HG03521 (cell line): ENCODE measurements at regions not wholly inside any gene's neighbourhood (a gene's known extent, or its start where the extent isn't known, plus 50 kb on each side); places are given as distances from the start of the nearest gene placed in this dataset.
"Not testable (repeated sequence)": the region's sequence is repeated elsewhere in the genome, so short reads cannot be mapped to it uniquely, and the experiment has no call there.

Experiments
- ATAC-seq: cut with Tn5 transposase; IDR thresholded peaks from one replicate; pipeline ENCODE4 v1.9.1; 2021; ENCODE audit warnings: mild to moderate bottlenecking, moderate library complexity; ENCODE audit not compliant: unreplicated experiment

- no peak for ATAC-seq
Observed at GRCh38 chr1:170789063-170789462, 125.1 kb downstream of the PRRX1 start.

- ATAC-seq = no peak
Observed at GRCh38 chr1:170790175-170790574, 126.2 kb downstream of the PRRX1 start.

- no peak for ATAC-seq
Observed at GRCh38 chr1:170790651-170791071, 126.7 kb downstream of the PRRX1 start.

GRCh38 chr1:170791941-170792340 is 128.0 kb downstream of the PRRX1 start:
- no peak for ATAC-seq

GRCh38 chr1:170800265-170800664 is 135.1 kb upstream of the MROH9 start:
- ATAC-seq = no peak

DNA sequence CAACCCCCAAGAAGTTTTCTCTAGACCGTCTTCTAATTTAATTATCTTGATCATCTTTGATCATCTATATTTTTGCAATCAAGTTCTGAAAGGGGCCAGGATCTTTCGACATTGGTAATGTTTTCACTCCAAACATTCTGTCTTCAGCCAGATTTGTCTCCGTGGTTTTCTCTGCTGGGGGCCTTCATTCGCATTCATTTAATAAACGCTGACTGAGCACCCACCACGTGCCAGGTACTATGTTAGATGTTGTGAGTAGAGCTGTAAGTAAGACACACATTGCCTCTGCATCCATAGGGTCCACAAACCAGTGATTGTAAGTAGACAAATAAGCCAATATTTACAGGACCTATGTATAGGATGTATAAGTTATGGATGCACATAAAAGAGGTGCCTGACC is 134.5 kb upstream of the MROH9 start:
- no peak for ATAC-seq

DNA sequence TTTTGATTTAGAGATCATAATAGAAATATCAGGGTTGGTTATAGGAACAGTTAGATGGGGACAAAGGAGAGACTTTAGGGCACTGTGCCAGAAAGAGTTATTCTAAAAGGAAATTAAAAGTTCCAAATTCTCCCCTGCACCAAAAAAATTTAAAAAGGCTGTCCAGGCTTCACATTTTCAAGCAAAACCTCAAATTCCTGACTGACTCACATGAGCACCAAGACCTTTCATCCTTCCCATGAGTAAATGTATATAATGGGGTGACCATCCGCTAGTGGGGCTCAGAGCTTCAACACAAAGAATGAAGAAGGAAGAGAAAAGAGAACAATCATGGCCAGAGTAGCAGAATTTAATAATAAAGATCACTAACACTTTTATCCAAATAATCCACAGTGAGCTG is 131.6 kb upstream of the MROH9 start:
- ATAC-seq = no peak

GRCh38 chr1:170804419-170804818 is 130.9 kb upstream of the MROH9 start:
- no peak for ATAC-seq

DNA sequence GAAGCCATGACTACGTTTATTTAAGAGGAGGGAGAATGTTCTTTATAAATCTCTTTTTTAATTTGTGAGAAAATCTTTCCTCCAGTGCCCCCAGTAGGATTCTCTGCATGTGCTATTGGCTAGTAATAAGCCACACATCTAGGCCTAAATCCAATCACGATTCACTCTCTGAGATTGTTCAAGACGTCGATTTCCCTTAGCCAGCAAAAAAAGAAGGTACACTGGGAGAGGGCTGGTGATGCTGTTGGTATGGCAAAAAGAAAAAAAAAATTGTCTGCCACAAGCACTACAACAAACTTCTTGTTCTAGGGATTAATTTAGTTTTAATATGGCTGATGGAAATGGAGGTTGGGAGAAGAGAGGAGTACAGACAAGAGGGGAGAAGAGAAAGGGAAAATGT is 130.5 kb upstream of the MROH9 start:
- ATAC-seq = no peak

- ATAC-seq = no peak
Observed at GRCh38 chr1:170806961-170807360, 128.4 kb upstream of the MROH9 start.

GRCh38 chr1:170807432-170807831 is 127.9 kb upstream of the MROH9 start:
- ATAC-seq = no peak

- no peak for ATAC-seq
Observed at GRCh38 chr1:170808216-170808885, 127.0 kb upstream of the MROH9 start.

DNA sequence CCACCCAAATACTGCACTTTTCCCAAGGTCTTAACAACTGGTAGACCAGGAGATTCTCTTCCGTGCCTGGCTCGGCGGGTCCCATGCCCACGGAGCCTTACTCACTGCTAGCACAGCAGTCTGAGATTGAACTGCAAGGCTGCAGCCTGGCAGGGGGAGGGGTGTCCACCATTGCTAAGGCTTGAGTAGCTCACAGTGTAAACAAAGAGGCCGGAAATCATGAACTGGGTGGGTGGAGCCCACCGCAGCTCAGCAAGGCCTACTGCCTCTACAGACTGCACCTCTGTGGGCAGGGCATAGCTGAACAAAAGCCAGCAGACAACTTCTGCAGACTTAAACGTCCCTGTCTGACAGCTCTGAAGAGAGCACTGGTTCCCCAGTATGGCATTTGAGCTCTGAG is 124.3 kb upstream of the MROH9 start:
- ATAC-seq = not testable (repeated sequence)

DNA sequence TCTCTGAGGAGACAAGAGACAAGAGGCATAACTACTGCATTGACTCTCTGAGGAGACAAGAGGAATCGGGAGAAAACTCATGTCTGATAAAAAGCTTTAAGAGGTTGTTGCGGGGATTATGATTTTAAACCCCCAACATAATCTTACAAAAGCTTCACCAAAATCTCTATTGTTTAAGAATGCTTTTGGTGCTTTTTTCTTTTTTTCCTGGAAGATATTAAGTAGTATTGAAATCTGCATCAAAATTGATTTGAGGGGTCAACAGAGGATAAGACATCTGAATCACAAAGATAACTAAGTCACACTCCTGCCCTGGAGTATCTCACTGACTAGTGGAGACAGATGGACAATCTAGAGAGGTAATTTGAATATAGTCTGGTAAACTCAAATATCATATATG is 115.6 kb upstream of the MROH9 start:
- ATAC-seq = no peak

GRCh38 chr1:170823120-170823519 is 112.2 kb upstream of the MROH9 start:
- ATAC-seq = no peak

DNA sequence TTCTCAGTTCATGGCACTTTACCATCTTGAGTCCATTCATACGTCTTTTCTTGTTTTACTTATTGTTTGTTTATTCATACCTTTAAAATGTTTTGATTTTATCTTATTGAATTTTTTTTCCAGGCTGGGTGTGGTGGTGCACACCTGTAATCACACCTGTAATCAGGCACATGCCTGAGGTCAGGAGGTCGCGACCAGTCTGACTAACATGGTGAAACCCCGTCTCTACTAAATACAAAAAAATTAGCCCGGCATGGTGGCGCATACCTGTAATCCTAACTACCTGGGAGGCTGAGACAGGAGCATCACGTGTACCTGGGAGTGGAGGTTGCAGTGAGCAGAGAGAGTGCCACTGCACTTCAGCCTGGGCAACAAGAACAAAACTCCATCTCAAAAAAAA is 104.1 kb upstream of the MROH9 start:
- ATAC-seq = no peak

GRCh38 chr1:170836141-170836540 is 99.2 kb upstream of the MROH9 start:
- no peak for ATAC-seq

DNA sequence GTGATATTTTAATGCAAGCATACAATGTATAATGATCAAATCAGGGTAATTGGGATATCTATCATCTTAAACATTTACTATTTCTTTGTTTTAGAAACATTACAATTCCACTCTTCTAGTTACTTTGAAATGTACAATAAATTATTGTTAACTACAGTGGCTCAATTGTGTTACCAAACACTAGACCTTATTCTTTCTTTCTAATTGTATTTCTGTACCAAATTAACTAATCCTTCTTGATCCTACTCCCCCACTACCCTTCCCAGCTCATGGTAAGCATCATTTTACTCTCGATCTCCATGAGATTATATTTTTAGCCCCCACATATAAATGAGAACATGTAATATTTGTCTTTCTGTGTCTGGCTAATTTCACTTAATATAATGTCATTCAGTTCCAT is 95.0 kb upstream of the MROH9 start:
- no peak for ATAC-seq

DNA sequence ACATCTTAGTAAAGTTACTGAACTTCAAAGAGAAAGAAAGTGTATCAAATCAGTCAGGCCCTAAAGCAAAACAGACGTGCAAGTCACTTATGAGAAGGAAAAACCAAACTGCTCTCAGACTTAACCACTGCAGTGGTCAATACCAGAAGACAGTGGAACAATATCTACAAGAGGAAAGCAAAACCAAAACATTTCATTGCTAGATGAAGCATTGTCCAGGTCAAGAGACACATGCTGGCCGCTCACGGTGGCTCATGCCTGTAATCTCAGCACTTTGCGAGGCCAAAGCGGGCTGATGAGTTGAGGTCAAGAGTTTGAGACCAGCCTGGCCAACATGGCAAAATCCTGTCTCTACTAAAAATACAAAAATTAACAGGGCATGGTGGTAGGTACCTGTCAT is 82.0 kb upstream of the MROH9 start:
- ATAC-seq = peak; percentile 79

DNA sequence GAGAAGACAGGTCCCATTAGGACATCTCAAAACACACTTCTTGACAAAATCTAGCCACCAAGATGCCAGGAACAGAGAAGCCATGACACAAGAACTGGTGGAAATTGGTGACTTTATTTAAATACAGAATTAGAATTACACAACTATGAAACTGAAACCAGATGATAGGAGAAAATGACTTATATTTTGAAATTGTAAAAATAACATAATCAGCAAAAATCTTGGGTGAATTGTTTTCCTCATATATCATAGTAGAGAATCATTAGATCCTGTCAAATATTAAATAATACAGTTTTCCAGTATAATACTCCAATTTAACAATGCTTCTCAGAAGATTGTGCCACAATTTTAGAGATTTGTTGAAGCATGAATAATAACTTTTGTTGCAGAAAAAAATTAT is 81.5 kb upstream of the MROH9 start:
- no peak for ATAC-seq

GRCh38 chr1:170854677-170855076 is 80.7 kb upstream of the MROH9 start:
- no peak for ATAC-seq

DNA sequence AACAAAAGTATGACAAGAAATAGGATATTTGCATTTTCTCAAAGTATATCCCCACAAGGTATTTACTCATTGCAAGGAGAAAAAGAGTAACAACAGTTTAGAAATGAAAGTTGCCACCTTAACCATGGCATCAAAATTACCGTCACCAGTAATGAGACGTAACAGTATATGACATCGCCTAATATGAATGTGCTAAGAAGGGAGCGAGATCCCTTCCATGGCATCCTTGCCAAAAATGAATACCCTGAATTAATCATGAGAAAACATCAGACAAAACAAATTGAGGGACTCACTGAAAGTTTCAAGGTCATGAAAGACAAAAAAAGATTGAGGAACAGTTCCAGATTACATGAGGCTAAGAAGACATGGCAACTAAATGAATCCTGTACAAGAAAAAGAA is 78.9 kb upstream of the MROH9 start:
- ATAC-seq = no peak

GRCh38 chr1:170857955-170858354 is 77.4 kb upstream of the MROH9 start:
- ATAC-seq = no peak
